GM13976 (cell line): ENCODE measurements at regions not wholly inside any gene's neighbourhood (a gene's known extent, or its start where the extent isn't known, plus 50 kb on each side); places are given as distances from the start of the nearest gene placed in this dataset.

ENCODE experiments used
- DNase-seq: peaks from one replicate; pipeline ENCODE4 v3.0.0; 2012; ENCODE audit warnings: low spot score
- CTCF ChIP-seq: IDR thresholded peaks from 2 replicates; pipeline ENCODE4 v1.5.1; 2012; ENCODE audit warnings: borderline replicate concordance, mild to moderate bottlenecking; ENCODE audit not compliant: insufficient read depth; ENCODE audit errors: extremely low read depth, missing control alignments, control extremely low read depth
- in situ Hi-C: fragments of 300-500 bp; cut with MboI; formaldehyde crosslinking; loops from one replicate; pipeline ENCODE4 v1.12.0; 2022; ENCODE audit warnings: low sequenced_read_pairs, mixed read lengths, inconsistent platforms; ENCODE audit not compliant: unreplicated experiment

- peak; percentile 78 for TF ChIP-seq CTCF
- in situ Hi-C loops = loop anchor here (25.0 kb wide), 1 partner anchor 1562 kb away; no protein-coding TSS in a partner anchor
Measured at GRCh38 chr2:59025157-59025757, 784.1 kb upstream of the FANCL start.

GRCh38 chr2:59021786-59022185 is 780.7 kb upstream of the FANCL start:
- DNase-seq = no peak
- in situ Hi-C loops = no loop called here
- TF ChIP-seq CTCF = no peak

More at GRCh38 chr2:59025157-59025757, 784.1 kb upstream of the FANCL start:
- DNase-seq = peak; percentile 28

GRCh38 chr2:59019566-59020159 is 778.5 kb upstream of the FANCL start:
- DNase-seq = no peak
- TF ChIP-seq CTCF = no peak
- in situ Hi-C loops = no loop called here

GRCh38 chr2:59018737-59019136 is 777.6 kb upstream of the FANCL start:
- in situ Hi-C loops = no loop called here
- no peak for TF ChIP-seq CTCF
- DNase-seq = no peak

GRCh38 chr2:59015027-59015426 is 773.9 kb upstream of the FANCL start:
- in situ Hi-C loops = no loop called here
- DNase-seq = no peak
- TF ChIP-seq CTCF = no peak

GRCh38 chr2:59012971-59013370 is 771.8 kb upstream of the FANCL start:
- in situ Hi-C loops = no loop called here
- no peak for DNase-seq
- no peak for TF ChIP-seq CTCF
